ENCODE measurements at regions not wholly inside any gene's neighbourhood (a gene's known extent, or its start where the extent isn't known, plus 50 kb on each side); places are given as distances from the start of the nearest gene placed in this dataset.

GRCh38 chr7:17427924-17428323 is 129.5 kb downstream of the AHR start:
- Histone ChIP-seq H3K27ac (no peak overlapping the region), H3K9me3 (peaks cover 0 to 20% (median 6%) of the 10 kb centered on the region in 4 donors), H3K4me1 (no peaks in the 10 kb centered on the region), H3K36me3 (no peaks in the 10 kb centered on the region), H3K27me3 (no peaks in the 10 kb centered on the region), H3K4me3 (no peak overlapping the region)
- TF ChIP-seq CTCF (IDR thresholded peaks at IDR 0.05) (no peak), POLR2A (IDR thresholded peaks at IDR 0.05) (no peak), EP300 (IDR thresholded peaks at IDR 0.05) (no peak)
- no peak for DNase-seq (ENCODE audit: low spot score in 2 of 2)

GRCh38 chr7:17429579-17429978 is 131.1 kb downstream of the AHR start:
- WGBS, 2 donors = 82 to 96% methylated on average over 4 of the region's 4 CpGs

GRCh38 chr7:17432793-17433192 is 134.3 kb downstream of the AHR start:
- DNase-seq (ENCODE audit: low spot score in 2 of 2) = no peak

More at GRCh38 chr7:17429579-17429978, 131.1 kb downstream of the AHR start:
- Histone ChIP-seq H3K36me3 (no peaks in the 10 kb centered on the region), H3K4me1 (peaks cover 0 to 3% (median 0%) of the 10 kb centered on the region in 4 donors), H3K9me3 (peaks cover 0 to 20% (median 6%) of the 10 kb centered on the region in 4 donors), H3K4me3 (no peak overlapping the region), H3K27ac (no peak overlapping the region), H3K27me3 (no peaks in the 10 kb centered on the region)
- DNase-seq (ENCODE audit: low spot score in 2 of 2) = no peak
- no peak for TF ChIP-seq POLR2A (IDR thresholded peaks at IDR 0.05)
- no peak for TF ChIP-seq CTCF (IDR thresholded peaks at IDR 0.05)
- no peak for TF ChIP-seq EP300 (IDR thresholded peaks at IDR 0.05)

GRCh38 chr7:17434191-17434590 is 135.7 kb downstream of the AHR start:
- 72 to 74% methylated on average over 3 of the region's 3 CpGs for WGBS, 2 donors

More at GRCh38 chr7:17432793-17433192, 134.3 kb downstream of the AHR start:
- WGBS, 2 donors = 72 to 94% methylated on average over 3 of the region's 3 CpGs
- peaks cover 0 to 5% (median 0%) of the 10 kb centered on the region in 4 donors for H3K4me1 ChIP-seq
- H3K27me3 ChIP-seq = no peaks in the 10 kb centered on the region
- peaks cover 0 to 13% (median 5%) of the 10 kb centered on the region in 4 donors for H3K9me3 ChIP-seq
- no peak overlapping the region for H3K27ac ChIP-seq
- no peaks in the 10 kb centered on the region for H3K36me3 ChIP-seq
- no peak overlapping the region for H3K4me3 ChIP-seq
- TF ChIP-seq EP300 (IDR thresholded peaks at IDR 0.05) (no peak), CTCF (IDR thresholded peaks at IDR 0.05) (no peak), POLR2A (IDR thresholded peaks at IDR 0.05) (no peak)

GRCh38 chr7:17434841-17435692 is 136.6 kb downstream of the AHR start:
- TF ChIP-seq EP300 (IDR thresholded peaks at IDR 0.05) = no peak
- no peak for TF ChIP-seq POLR2A (IDR thresholded peaks at IDR 0.05)
- no peak for TF ChIP-seq CTCF (IDR thresholded peaks at IDR 0.05)
- Histone ChIP-seq H3K4me1 (peaks cover 0 to 5% (median 0%) of the 10 kb centered on the region in 4 donors), H3K27ac (no peak overlapping the region), H3K27me3 (no peaks in the 10 kb centered on the region), H3K9me3 (no peaks in the 10 kb centered on the region), H3K4me3 (no peak overlapping the region), H3K36me3 (no peaks in the 10 kb centered on the region)
- WGBS, 2 donors = 79 to 87% methylated on average over 6 of the region's 6 CpGs
- DNase-seq (ENCODE audit: low spot score in 2 of 2) = no peak

More at GRCh38 chr7:17434191-17434590, 135.7 kb downstream of the AHR start:
- no peak overlapping the region for H3K4me3 ChIP-seq
- no peak for DNase-seq (ENCODE audit: low spot score in 2 of 2)
- H3K27me3 ChIP-seq = no peaks in the 10 kb centered on the region
- H3K27ac ChIP-seq = no peak overlapping the region
- no peaks in the 10 kb centered on the region for H3K36me3 ChIP-seq
- peaks cover 0 to 2% (median 0%) of the 10 kb centered on the region in 4 donors for H3K9me3 ChIP-seq
- peaks cover 0 to 5% (median 0%) of the 10 kb centered on the region in 4 donors for H3K4me1 ChIP-seq
- TF ChIP-seq EP300 (IDR thresholded peaks at IDR 0.05) = no peak

Data from tibial nerve (tissue), 4 donors.